HEK293 (cell line): ENCODE measurements at regions not wholly inside any gene's neighbourhood (a gene's known extent, or its start where the extent isn't known, plus 50 kb on each side); places are given as distances from the start of the nearest gene placed in this dataset.

Experiments used
- CTCF ChIA-PET: fragments of 350-600 bp; formaldehyde crosslinking; extraction: SDS; loops from one replicate; lab custom pipeline; 2021; ENCODE audit warnings: antibody characterized with exemption; lab: Yijun Ruan, JAX
- POLR2A ChIA-PET: fragments of 300-600 bp; formaldehyde crosslinking; extraction: SDS; loops from one replicate; lab custom pipeline; 2020; ENCODE audit warnings: antibody characterized with exemption, inconsistent platforms; lab: Yijun Ruan, JAX
- H3K27ac ChIP-seq: fragments of 200-500 bp; sonication (Bioruptor generic); 2 replicates; pipeline ENCODE4 v1.5.1; 2014; ENCODE audit warnings: low read depth, low read length, control low read depth, inconsistent platforms; ENCODE audit errors: extremely low read depth
- H3K36me3 ChIP-seq, 2 experiments: fragments of 200-500 bp in 1 of 2; sonication (Bioruptor generic) in 1 of 2; 1 replicate in 1 of 2; 2 replicates in 1 of 2; pipeline ENCODE4 v1.5.1; 2014 to 2017; ENCODE audit warnings: inconsistent platforms in 2 of 2, low read length in 2 of 2; ENCODE audit not compliant: control insufficient read depth in 2 of 2, insufficient read depth in 1 of 2
- H3K4me1 ChIP-seq: fragments of 200-500 bp; sonication (Bioruptor generic); 2 replicates; pipeline ENCODE4 v1.5.1; 2014; ENCODE audit warnings: mild to moderate bottlenecking, low read length, inconsistent platforms; ENCODE audit not compliant: control insufficient read depth, insufficient read depth
- H3K4me3 ChIP-seq: 2 replicates; pipeline ENCODE4 v1.5.1; 2011; ENCODE audit warnings: low read depth, mild to moderate bottlenecking, control low read depth, low read length, moderate library complexity
- H3K9me3 ChIP-seq: fragments of 200-500 bp; sonication (Bioruptor generic); 2 replicates; pipeline ENCODE4 v1.5.1; 2014; ENCODE audit warnings: low read depth, low read length, inconsistent platforms; ENCODE audit not compliant: control insufficient read depth, insufficient read depth
- ELK4 ChIP-seq: IDR thresholded peaks from 2 replicates; pipeline ENCODE4 v1.6.1; 2011; ENCODE audit warnings: mild to moderate bottlenecking, low read depth, low read length, borderline replicate concordance
- HOXA7 ChIP-seq: sonication (generic); formaldehyde crosslinking; IDR thresholded peaks from 2 replicates; pipeline ENCODE4 v1.8.1; 2022; ENCODE audit warnings: missing genetic modification reagents, borderline replicate concordance
- KLF1 ChIP-seq: fragments of 450-650 bp; formaldehyde crosslinking; IDR thresholded peaks from 2 replicates; pipeline ENCODE4 v1.5.1; 2016; ENCODE audit warnings: missing biosample characterization, missing genetic modification characterization
- KLF10 ChIP-seq: fragments of 450-650 bp; IDR thresholded peaks from 2 replicates; pipeline ENCODE4 v1.5.1; 2018; ENCODE audit warnings: missing biosample characterization, mild to moderate bottlenecking, missing genetic modification characterization
- MYNN ChIP-seq: fragments of 450-650 bp; formaldehyde crosslinking; IDR thresholded peaks from 2 replicates; pipeline ENCODE4 v1.5.1; 2016; ENCODE audit warnings: missing biosample characterization, missing genetic modification characterization, borderline replicate concordance
- SP7 ChIP-seq: fragments of 450-650 bp; formaldehyde crosslinking; IDR thresholded peaks from 2 replicates; pipeline ENCODE4 v1.5.1; 2016; ENCODE audit warnings: missing biosample characterization, missing genetic modification characterization
- ZFP69B ChIP-seq: fragments of 450-650 bp; formaldehyde crosslinking; IDR thresholded peaks from 2 replicates; pipeline ENCODE4 v1.5.1; 2016; ENCODE audit warnings: missing biosample characterization, missing genetic modification characterization
- ZNF155 ChIP-seq: fragments of 450-650 bp; formaldehyde crosslinking; IDR thresholded peaks from 2 replicates; pipeline ENCODE4 v1.5.1; 2016; ENCODE audit warnings: missing biosample characterization, missing genetic modification characterization
- ZNF157 ChIP-seq: fragments of 450-650 bp; formaldehyde crosslinking; IDR thresholded peaks from 2 replicates; pipeline ENCODE4 v1.5.1; 2016; ENCODE audit warnings: missing biosample characterization, missing genetic modification characterization
- ZNF18 ChIP-seq: fragments of 450-650 bp; formaldehyde crosslinking; IDR thresholded peaks from 2 replicates; pipeline ENCODE4 v1.5.1; 2016; ENCODE audit warnings: missing biosample characterization, missing genetic modification characterization
- ZNF19 ChIP-seq: fragments of 450-650 bp; formaldehyde crosslinking; IDR thresholded peaks from 2 replicates; pipeline ENCODE4; 2016; ENCODE audit warnings: missing biosample characterization, missing genetic modification characterization, low read depth
- ZNF280C ChIP-seq: fragments of 450-650 bp; formaldehyde crosslinking; IDR thresholded peaks from 2 replicates; pipeline ENCODE4 v1.5.1; 2016; ENCODE audit warnings: missing biosample characterization, missing genetic modification characterization
- ZNF354C ChIP-seq: fragments of 450-650 bp; formaldehyde crosslinking; IDR thresholded peaks from 2 replicates; pipeline ENCODE4 v1.5.1; 2016; ENCODE audit warnings: missing biosample characterization, missing genetic modification characterization, low read depth, borderline replicate concordance
- ZNF510 ChIP-seq: fragments of 450-650 bp; formaldehyde crosslinking; IDR thresholded peaks from 2 replicates; pipeline ENCODE4 v1.5.1; 2018; ENCODE audit warnings: mild to moderate bottlenecking, missing genetic modification characterization, missing biosample characterization; ENCODE audit not compliant: insufficient replicate concordance
- ZNF529 ChIP-seq: fragments of 450-650 bp; formaldehyde crosslinking; IDR thresholded peaks from 2 replicates; pipeline ENCODE4 v1.5.1; 2017; ENCODE audit warnings: missing genetic modification characterization, missing biosample characterization; ENCODE audit not compliant: insufficient replicate concordance
- ZNF558 ChIP-seq: fragments of 450-650 bp; formaldehyde crosslinking; IDR thresholded peaks from 2 replicates; pipeline ENCODE4 v1.5.1; 2016; ENCODE audit warnings: missing biosample characterization, missing genetic modification characterization
- ZNF596 ChIP-seq: fragments of 450-650 bp; IDR thresholded peaks from 2 replicates; pipeline ENCODE4 v1.5.0; 2018; ENCODE audit warnings: missing biosample characterization, mild to moderate bottlenecking, missing genetic modification characterization, moderate library complexity
- ZNF629 ChIP-seq: fragments of 450-650 bp; formaldehyde crosslinking; IDR thresholded peaks from 2 replicates; pipeline ENCODE4 v1.5.1; 2017; ENCODE audit warnings: missing biosample characterization, missing genetic modification characterization
- ZNF707 ChIP-seq: fragments of 450-650 bp; formaldehyde crosslinking; IDR thresholded peaks from 2 replicates; pipeline ENCODE4 v1.5.1; 2016; ENCODE audit warnings: missing biosample characterization, missing genetic modification characterization
- ZNF776 ChIP-seq: fragments of 450-650 bp; formaldehyde crosslinking; IDR thresholded peaks from 2 replicates; pipeline ENCODE4 v1.5.0; 2017; ENCODE audit warnings: missing biosample characterization, missing genetic modification characterization, borderline replicate concordance
- ZNF792 ChIP-seq: fragments of 450-650 bp; formaldehyde crosslinking; IDR thresholded peaks from 2 replicates; pipeline ENCODE4 v1.5.1; 2016; ENCODE audit warnings: missing biosample characterization, missing genetic modification characterization
- ZNF843 ChIP-seq: fragments of 450-650 bp; formaldehyde crosslinking; IDR thresholded peaks from 2 replicates; pipeline ENCODE4 v1.5.1; 2016; ENCODE audit warnings: missing biosample characterization, missing genetic modification characterization
- TF ChIP-seq, protein P1 (sequence below): fragments of 450-650 bp; formaldehyde crosslinking; IDR thresholded peaks from 2 replicates; pipeline ENCODE4 v1.5.1; 2016; ENCODE audit warnings: missing biosample characterization, missing genetic modification characterization
- TF ChIP-seq, protein P2 (sequence below): fragments of 450-650 bp; formaldehyde crosslinking; IDR thresholded peaks from 2 replicates; pipeline ENCODE4 v1.5.1; 2016; ENCODE audit warnings: missing biosample characterization, missing genetic modification characterization

DNA sequence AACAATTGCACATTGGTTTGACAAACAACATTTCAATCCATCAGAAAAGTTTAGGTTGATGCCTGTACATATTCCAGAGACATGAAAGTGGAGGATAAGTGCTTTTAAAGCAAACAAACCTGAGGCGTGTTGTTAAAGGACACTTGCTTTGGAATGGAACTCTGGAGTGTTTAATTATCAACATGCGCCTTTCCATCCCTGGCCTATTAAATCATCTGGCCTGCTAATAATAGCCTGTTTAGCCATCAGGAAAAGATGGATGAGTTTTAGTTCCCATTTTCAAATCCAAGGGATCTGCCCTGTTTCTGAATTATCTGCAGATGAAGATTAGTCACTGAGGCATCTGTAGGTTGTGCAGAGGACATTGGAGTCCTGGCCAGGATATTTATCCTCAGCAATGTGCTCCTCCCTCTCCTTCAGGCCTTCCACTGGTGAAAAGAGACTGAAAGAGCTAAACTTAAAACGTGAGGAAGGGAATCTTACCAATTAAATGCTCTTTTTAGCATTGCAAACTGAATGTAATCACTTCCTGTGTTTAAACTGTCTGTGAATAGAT lies 388.9 kb downstream of the PPARGC1A start:
- CTCF ChIA-PET, result interaction anchor here (0.9 kb wide), 1 partner anchor 10 kb away, joined by 4 read pairs; no protein-coding TSS in a partner anchor
- TF ChIP-seq KLF1, result no peak
- no peak for TF ChIP-seq ZNF18
- TF ChIP-seq ZNF280C (tag by site-specific recombination), result no peak
- no peak for TF ChIP-seq KLF10 (tag by site-specific recombination)
- no peak for TF ChIP-seq ZNF19 (tag by site-specific recombination)
- TF ChIP-seq ZNF529 (tag by site-specific recombination), result no peak
- no peak for TF ChIP-seq SP7 (tag by site-specific recombination)
- TF ChIP-seq, protein P1, sequence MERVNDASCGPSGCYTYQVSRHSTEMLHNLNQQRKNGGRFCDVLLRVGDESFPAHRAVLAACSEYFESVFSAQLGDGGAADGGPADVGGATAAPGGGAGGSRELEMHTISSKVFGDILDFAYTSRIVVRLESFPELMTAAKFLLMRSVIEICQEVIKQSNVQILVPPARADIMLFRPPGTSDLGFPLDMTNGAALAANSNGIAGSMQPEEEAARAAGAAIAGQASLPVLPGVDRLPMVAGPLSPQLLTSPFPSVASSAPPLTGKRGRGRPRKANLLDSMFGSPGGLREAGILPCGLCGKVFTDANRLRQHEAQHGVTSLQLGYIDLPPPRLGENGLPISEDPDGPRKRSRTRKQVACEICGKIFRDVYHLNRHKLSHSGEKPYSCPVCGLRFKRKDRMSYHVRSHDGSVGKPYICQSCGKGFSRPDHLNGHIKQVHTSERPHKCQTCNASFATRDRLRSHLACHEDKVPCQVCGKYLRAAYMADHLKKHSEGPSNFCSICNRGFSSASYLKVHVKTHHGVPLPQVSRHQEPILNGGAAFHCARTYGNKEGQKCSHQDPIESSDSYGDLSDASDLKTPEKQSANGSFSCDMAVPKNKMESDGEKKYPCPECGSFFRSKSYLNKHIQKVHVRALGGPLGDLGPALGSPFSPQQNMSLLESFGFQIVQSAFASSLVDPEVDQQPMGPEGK (tag by site-specific recombination), result no peak
- TF ChIP-seq, protein P2, sequence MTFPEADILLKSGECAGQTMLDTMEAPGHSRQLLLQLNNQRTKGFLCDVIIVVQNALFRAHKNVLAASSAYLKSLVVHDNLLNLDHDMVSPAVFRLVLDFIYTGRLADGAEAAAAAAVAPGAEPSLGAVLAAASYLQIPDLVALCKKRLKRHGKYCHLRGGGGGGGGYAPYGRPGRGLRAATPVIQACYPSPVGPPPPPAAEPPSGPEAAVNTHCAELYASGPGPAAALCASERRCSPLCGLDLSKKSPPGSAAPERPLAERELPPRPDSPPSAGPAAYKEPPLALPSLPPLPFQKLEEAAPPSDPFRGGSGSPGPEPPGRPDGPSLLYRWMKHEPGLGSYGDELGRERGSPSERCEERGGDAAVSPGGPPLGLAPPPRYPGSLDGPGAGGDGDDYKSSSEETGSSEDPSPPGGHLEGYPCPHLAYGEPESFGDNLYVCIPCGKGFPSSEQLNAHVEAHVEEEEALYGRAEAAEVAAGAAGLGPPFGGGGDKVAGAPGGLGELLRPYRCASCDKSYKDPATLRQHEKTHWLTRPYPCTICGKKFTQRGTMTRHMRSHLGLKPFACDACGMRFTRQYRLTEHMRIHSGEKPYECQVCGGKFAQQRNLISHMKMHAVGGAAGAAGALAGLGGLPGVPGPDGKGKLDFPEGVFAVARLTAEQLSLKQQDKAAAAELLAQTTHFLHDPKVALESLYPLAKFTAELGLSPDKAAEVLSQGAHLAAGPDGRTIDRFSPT (tag by site-specific recombination), result no peak
- no peak for TF ChIP-seq ZNF629
- TF ChIP-seq HOXA7, result no peak
- no peak for TF ChIP-seq ZNF843
- no peak for TF ChIP-seq ZNF354C
- no peak for TF ChIP-seq ZNF707 (tag by site-specific recombination)
- no peak for TF ChIP-seq MYNN (tag by site-specific recombination)
- no peak for TF ChIP-seq ZNF157 (tag by site-specific recombination)
- TF ChIP-seq ZNF792 (tag by site-specific recombination), result no peak
- TF ChIP-seq, all 188 proteins: peak for 0
- POLR2A ChIA-PET, result no interaction called here

GRCh38 chr4:23485801-23486200 lies 404.0 kb downstream of the PPARGC1A start:
- Histone ChIP-seq H3K4me3 (no peak overlapping the region), H3K36me3 (no peaks in the 10 kb centered on the region), H3K4me1 (no peaks in the 10 kb centered on the region), H3K27ac (no peak overlapping the region), H3K9me3 (no peaks in the 10 kb centered on the region)
- TF ChIP-seq ZNF510 (tag by site-specific recombination), result no peak
- no peak for TF ChIP-seq ZNF155 (tag by site-specific recombination)
- no peak for TF ChIP-seq ZNF596 (tag by site-specific recombination)
- no peak for TF ChIP-seq ZFP69B (tag by site-specific recombination)
- TF ChIP-seq ELK4, result no peak
- no peak for TF ChIP-seq ZNF776
- TF ChIP-seq ZNF558 (tag by site-specific recombination), result no peak
- POLR2A ChIA-PET, result no interaction called here
- CTCF ChIA-PET, result interaction anchor here (0.7 kb wide), 1 partner anchor 11 kb away, joined by 3 read pairs; no protein-coding TSS in a partner anchor

More for the DNA sequence above, 388.9 kb downstream of the PPARGC1A start:
- Histone ChIP-seq H3K27ac (no peak overlapping the region), H3K36me3 (no peaks in the 10 kb centered on the region), H3K4me1 (no peaks in the 10 kb centered on the region), H3K9me3 (no peaks in the 10 kb centered on the region), H3K4me3 (no peak overlapping the region)
